ENCODE measurements at regions not wholly inside any gene's neighbourhood (a gene's known extent, or its start where the extent isn't known, plus 50 kb on each side); places are given as distances from the start of the nearest gene placed in this dataset.

GRCh38 chr18:68438983-68439382 is 275.9 kb downstream of the TMX3 start:
- ChIA-PET CTCF (interaction anchor here (1.8 kb wide), 1 partner anchor 221 kb away, joined by 4 read pairs; no protein-coding TSS in a partner anchor), POLR2A (no interaction called here)
- no peak for TF ChIP-seq CTCF (IDR thresholded peaks at IDR 0.05; ENCODE audit: insufficient read depth, low read depth, low read length)
- Histone ChIP-seq H3K4me3 (ENCODE audit: low read depth, low read length) (no peak overlapping the region), H3K27me3 (ENCODE audit: control insufficient read depth, insufficient read depth, low read length) (no peaks in the 10 kb centered on the region), H3K36me3 (ENCODE audit: control insufficient read depth, insufficient read depth, low read length) (no peaks in the 10 kb centered on the region)
- peak; percentile 87 for DNase-seq (ENCODE audit: low read depth)

- ChIA-PET CTCF (no interaction called here), POLR2A (no interaction called here)
- Histone ChIP-seq H3K36me3 (ENCODE audit: control insufficient read depth, insufficient read depth, low read length) (no peaks in the 10 kb centered on the region), H3K4me3 (ENCODE audit: low read depth, low read length) (no peak overlapping the region), H3K27me3 (ENCODE audit: control insufficient read depth, insufficient read depth, low read length) (no peaks in the 10 kb centered on the region)
- DNase-seq (ENCODE audit: low read depth), result no peak
- no peak for TF ChIP-seq CTCF (IDR thresholded peaks at IDR 0.05; ENCODE audit: insufficient read depth, low read depth, low read length)
Measured at GRCh38 chr18:68438536-68438935, 276.4 kb downstream of the TMX3 start.

DNA sequence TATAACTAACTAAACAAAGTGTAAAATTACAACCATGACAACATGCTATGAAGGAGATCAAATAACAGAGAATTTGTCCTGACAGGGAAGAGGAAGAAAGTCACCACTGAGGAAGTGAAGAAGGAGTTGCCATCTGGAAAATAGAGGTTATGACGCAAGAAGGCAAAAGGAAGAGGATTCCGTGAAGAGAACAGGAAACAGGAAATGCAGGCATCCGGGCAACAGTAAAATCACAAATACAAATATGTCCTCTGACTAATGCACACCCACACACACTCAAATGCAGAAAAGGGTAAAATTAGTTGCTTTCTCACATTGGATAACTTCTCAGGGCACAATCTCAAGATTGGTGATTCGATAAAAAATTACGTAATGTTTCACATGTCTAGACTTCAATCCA is 278.4 kb downstream of the TMX3 start:
- CTCF ChIA-PET, result no interaction called here
- Histone ChIP-seq H3K36me3 (ENCODE audit: control insufficient read depth, insufficient read depth, low read length) (no peaks in the 10 kb centered on the region), H3K4me3 (ENCODE audit: low read depth, low read length) (no peak overlapping the region), H3K27me3 (ENCODE audit: control insufficient read depth, insufficient read depth, low read length) (no peaks in the 10 kb centered on the region)
- DNase-seq (ENCODE audit: low read depth), result no peak
- TF ChIP-seq CTCF (IDR thresholded peaks at IDR 0.05; ENCODE audit: insufficient read depth, low read depth, low read length), result no peak
- POLR2A ChIA-PET, result no interaction called here

DNA sequence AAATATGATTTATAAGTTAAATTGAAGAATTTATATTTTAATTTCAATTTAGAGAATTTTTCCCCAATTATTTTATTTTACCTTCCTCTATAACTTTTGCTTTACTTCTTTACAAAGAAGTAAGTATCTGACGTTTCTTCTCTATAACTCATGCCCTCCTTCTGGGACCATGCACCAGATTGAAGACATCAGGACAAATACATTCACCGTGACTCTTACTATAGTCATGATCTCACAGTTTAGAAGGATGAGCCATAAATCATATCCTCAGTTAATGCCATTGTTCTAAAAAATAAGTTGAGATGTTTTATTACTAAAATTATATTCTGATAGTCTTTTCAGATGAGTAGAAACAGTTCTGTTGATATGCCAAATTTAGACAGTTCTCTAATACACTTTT is 279.3 kb downstream of the TMX3 start:
- H3K4me3 ChIP-seq (ENCODE audit: low read depth, low read length), result no peak overlapping the region
- CTCF ChIA-PET, result no interaction called here
- no peak for DNase-seq (ENCODE audit: low read depth)
- H3K36me3 ChIP-seq (ENCODE audit: control insufficient read depth, insufficient read depth, low read length), result no peaks in the 10 kb centered on the region
- no peaks in the 10 kb centered on the region for H3K27me3 ChIP-seq (ENCODE audit: control insufficient read depth, insufficient read depth, low read length)
- TF ChIP-seq CTCF (IDR thresholded peaks at IDR 0.05; ENCODE audit: insufficient read depth, low read depth, low read length), result no peak
- POLR2A ChIA-PET, result no interaction called here

- no peaks in the 10 kb centered on the region for H3K27me3 ChIP-seq (ENCODE audit: control insufficient read depth, insufficient read depth, low read length)
- H3K36me3 ChIP-seq (ENCODE audit: control insufficient read depth, insufficient read depth, low read length), result no peaks in the 10 kb centered on the region
- no peak for TF ChIP-seq CTCF (IDR thresholded peaks at IDR 0.05; ENCODE audit: insufficient read depth, low read depth, low read length)
- CTCF ChIA-PET, result interaction anchor here (1.2 to 1.3 kb wide), 2 partner anchors 227 to 228 kb away, joined by 3 read pairs; no protein-coding TSS in a partner anchor
- H3K4me3 ChIP-seq (ENCODE audit: low read depth, low read length), result no peak overlapping the region
- DNase-seq (ENCODE audit: low read depth), result no peak
- POLR2A ChIA-PET, result no interaction called here
Measured at GRCh38 chr18:68431922-68432198, 283.0 kb downstream of the TMX3 start.
